Activated CD8-positive, alpha-beta memory T cell treated with anti-CD3 and anti-CD28 coated beads for 36 hours (primary cell): ENCODE measurements at regions not wholly inside any gene's neighbourhood (a gene's known extent, or its start where the extent isn't known, plus 50 kb on each side); places are given as distances from the start of the nearest gene placed in this dataset.
"Not testable (repeated sequence)": the region's sequence is repeated elsewhere in the genome, so short reads cannot be mapped to it uniquely, and the experiment has no call there.

ENCODE experiments used
- CTCF ChIA-PET: fragments of 350-600 bp; sonication (Branson Sonifier 250); formaldehyde crosslinking; loops from one replicate; lab custom pipeline; 2021; ENCODE audit warnings: antibody characterized with exemption; lab: Charles Lee
- POLR2A ChIA-PET: fragments of 350-600 bp; sonication (Branson Sonifier 250); formaldehyde crosslinking; loops from one replicate; lab custom pipeline; 2021; ENCODE audit warnings: antibody characterized with exemption; lab: Charles Lee

DNA sequence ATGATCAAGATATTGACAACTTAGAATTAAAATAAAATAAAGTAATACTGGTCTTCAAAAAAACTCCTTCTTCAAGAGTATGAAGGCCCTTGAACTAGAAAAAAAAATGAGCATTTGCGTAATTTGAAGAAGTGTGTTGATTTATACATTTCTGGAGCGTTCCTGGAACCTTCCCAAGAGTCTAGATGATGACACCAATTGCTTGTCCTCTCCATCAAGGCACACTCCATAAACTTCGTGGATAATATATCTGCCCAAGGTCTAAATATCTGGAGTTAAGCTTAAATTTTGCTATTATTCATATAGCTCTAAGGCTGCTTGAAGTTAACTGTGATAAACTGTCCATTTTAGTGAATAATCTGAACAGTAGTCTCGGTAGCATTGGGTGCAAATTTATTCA, 361.3 kb upstream of the CNTN5 start:
- CTCF ChIA-PET: no interaction called here
- POLR2A ChIA-PET: no interaction called here

DNA sequence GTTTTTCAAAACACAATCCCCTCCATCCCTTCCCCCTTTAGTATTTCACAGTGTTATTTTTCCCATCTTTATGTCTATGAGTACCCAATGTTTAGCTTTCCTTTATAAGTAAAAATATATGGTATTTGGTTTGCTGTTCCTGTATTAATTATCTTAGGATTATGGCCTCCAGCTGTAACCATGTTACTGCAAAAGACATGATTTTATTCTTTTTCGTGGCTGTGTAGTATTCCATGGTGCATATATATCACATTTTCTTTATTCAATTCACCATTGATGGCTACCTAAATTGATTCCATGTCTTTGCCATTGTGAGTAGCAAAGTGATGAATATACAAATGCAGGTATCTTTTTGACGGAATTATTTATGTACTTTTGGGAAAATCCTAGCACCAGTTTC, 346.4 kb upstream of the CNTN5 start:
- ChIA-PET POLR2A (no interaction called here), CTCF (no interaction called here)

DNA sequence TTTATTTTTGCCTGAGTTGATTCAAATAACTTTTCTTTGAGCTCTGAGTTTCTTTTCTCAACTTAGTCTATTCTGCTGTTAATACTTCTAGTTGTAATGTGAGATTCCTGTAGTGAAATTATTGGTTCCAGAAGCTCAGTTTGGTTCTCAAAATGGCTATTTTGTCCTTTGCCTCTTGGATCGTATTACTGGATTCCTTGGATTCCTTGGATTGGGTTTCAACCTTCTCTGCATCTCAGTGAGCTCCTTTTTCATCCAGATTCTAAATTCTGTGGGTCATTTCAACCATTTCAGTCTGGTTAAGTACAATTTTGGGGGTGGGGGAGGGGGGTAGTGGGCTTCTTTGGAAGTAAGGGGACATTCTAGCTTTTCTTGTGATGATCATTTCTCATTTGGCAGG, 341.1 kb upstream of the CNTN5 start:
- ChIA-PET POLR2A (no interaction called here), CTCF (interaction anchor here (0.6 kb wide), 1 partner anchor 776 kb away, joined by 4 read pairs; no protein-coding TSS in a partner anchor)

DNA sequence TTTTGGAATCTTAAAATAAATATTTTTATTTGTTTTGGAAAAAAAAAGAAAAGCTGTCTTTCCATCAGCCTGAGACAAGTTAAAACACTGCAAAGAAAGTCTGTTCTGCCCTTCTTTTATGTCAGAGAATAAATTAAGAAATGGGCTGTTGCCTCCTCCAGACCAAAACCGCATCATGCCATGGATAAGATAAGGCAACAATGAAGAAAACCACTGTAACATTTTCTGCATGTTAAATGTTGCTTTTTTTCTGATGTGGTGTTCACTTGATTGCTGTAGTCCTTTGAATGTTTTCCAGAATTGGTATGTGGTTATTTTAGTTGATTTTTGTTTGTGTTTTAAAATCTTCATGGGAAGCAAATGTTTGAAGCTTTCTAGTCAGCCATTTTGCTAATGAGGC, 319.2 kb upstream of the CNTN5 start:
- ChIA-PET POLR2A (no interaction called here), CTCF (no interaction called here)

DNA sequence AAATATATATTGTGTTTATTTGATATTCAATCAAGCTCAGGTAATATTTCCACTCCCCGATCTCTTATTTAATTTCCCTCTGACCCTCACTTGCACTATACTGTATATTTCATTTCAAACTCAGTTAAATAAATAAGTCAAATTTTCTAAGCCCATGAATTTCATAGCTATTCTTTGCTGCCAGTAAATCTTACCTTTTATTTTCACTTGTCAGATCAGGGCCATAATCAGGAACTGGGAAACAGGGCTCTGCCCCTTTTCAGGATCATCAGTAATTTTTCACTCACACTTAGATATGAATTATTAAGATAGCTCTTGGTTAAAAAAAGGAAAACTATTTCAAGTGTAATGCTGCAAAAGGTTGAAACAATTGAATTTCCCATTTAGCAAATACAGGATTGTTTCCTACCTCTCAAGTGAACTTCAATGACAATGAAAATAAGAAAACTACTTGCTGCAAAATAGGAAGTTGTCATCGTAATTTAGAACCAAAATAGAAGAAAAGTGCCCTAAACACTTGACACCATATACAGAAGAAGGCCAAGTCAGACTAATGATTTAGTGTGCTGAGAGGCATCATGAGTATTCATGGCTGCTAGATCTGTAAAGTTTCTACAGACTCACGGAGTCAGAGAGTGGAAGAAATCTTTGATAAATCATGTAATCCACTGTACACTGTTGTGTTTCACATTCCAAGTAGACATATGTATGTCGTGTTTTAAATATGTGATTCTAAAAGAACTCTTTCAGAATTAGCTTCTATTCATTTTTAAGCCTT, 316.8 kb upstream of the CNTN5 start:
- POLR2A ChIA-PET: no interaction called here
- CTCF ChIA-PET: no interaction called here

DNA sequence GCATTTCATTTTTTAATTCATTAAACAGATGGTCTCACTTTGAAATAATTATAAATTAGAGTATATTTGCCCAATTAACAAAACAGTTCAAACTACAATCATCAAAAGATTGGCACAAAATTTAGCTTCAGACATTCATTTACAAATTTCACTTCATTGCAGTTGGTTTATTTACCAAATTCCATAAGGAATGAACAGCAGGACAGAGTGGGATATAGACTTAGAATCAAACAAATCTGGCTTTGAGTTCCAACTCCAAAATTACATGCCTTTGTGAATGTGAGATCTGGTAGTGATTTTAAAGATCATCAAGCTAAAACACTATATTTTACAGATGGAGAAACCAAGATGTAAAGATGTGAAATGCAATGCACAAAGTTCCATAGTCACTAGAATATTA, 310.7 kb upstream of the CNTN5 start:
- CTCF ChIA-PET: no interaction called here

DNA sequence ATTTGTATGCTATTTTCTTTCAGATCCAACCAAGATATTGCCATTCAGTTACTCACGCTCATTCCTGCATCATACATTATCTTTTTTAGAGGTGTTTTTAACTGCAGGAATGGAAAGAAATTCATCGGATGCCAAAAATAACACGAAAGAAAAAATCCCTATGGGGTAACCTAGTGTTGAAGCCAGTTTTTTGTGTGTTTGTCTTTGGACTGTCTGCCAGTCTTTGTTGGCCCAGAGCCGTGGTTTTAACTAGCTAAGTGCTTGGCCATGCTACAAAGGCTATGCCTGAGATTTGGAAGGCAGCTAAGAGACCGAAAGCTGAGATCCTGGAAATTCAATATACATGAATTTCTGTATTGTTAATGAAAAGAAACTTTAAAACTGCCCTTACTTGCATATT, 309.8 kb upstream of the CNTN5 start:
- ChIA-PET POLR2A (no interaction called here), CTCF (no interaction called here)

More for the DNA sequence above, 310.7 kb upstream of the CNTN5 start:
- POLR2A ChIA-PET: no interaction called here

DNA sequence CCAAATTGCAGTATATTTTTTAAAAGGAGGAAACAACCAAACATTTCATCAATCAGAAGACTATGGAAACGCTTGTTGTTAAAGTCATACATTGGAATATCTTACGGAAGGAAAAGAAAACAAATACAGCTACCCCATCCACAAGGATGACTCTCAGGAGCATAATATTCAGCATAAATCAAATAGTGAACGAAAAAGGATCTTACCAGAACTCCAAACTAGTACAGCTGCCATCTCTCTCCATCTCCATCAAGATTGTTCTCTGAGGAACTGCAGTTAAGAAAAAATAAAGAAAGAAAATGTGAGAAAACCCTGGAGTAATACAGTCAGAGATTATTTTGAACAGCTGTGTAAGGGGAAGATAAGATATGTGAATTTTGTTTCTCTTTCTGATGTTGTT, 299.8 kb upstream of the CNTN5 start:
- ChIA-PET CTCF (no interaction called here), POLR2A (no interaction called here)

DNA sequence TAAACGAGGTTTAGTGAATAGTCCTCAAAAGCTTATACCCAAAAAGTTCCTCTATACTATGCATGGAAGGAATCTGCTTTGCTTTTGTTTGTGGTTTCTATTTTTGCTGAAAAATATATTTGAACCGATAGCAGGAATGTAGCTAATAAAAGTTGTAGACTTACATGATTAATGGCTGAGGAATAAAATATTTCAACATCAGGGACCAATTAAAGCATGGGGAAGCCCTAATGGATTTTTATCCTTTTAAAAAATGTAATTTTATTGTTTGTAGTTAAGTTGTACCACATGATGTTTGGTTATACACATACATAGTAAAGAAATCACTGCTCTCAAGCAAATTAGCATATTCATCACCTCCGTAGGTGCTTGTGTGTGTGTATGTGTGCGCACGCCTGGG, 295.3 kb upstream of the CNTN5 start:
- CTCF ChIA-PET: no interaction called here
- POLR2A ChIA-PET: no interaction called here

DNA sequence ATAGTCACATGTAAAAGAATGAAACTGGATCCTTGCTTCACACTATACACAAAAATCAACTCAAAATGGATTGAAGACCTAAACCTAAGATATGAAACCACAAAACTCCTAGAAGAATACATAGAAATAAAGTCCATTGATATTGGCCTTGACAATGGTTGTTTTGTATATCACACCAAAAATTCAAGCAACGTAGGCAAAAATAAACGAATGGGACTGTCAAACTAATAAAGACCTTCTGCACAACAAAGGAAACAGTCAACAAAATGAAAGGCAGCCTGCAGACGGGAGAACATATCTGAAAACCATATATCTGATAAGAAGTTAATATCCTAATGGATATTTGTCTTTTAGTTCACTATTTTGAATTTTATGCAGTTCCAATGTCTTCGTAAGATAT, 292.3 kb upstream of the CNTN5 start:
- ChIA-PET POLR2A (no interaction called here), CTCF (no interaction called here)

DNA sequence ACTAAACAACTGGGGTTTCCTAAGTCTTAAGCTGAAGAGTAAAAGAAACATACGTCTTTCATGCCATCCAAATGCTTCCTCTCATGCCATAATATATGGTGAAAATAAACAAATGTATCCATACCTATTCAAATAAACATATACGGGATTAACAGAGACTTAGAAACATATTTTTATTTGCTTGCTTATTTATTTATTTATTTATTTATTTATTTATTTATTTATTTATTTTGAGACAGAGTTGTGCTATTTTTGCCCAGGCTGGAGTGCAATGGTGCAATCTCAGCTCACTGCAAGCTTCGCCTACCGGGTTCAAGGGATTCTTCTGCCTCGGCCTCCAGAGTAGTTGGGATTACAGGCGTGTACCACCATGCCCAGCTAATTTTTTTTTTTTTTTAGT, 291.6 kb upstream of the CNTN5 start:
- ChIA-PET CTCF (no interaction called here), POLR2A (no interaction called here)

DNA sequence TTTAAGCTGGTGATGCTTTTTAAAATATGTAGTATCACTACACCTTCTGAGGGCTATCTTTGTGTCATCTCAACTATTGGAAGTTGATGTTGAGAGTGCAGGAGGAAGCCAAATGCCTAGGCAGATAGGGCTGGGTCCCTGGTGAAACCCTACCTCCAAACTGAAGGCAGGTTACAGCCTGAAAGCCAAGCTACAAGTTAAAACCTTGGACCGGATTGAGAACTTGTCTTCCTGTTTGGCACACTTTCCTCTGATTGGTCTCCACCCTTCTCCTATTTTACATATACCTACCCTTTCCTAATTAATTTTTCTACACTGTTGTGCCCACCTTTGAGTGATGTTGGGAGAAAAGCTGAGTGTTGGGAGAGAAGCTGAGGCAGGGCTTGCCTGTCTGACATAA, 287.8 kb upstream of the CNTN5 start:
- ChIA-PET CTCF (no interaction called here), POLR2A (no interaction called here)

DNA sequence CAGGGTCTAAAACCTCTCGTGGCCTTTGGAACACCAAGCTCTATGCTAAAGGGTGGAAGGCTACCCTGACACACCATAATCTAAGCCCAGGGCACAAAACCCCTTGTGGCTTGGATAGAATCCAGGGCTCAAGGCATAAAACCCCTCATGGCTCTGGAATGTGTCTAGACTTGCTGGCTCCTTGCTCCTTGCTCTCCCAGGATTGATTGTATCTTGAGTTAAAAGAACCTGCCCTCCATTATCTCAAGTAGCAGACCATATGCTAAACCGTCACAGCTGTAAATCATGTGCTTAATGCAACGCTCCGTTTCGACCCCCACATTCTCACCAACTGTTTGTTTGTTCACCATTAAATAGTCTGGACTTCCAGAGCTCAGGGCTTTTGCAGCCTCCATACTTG, 287.4 kb upstream of the CNTN5 start:
- POLR2A ChIA-PET, CTCF ChIA-PET: not testable (repeated sequence)

DNA sequence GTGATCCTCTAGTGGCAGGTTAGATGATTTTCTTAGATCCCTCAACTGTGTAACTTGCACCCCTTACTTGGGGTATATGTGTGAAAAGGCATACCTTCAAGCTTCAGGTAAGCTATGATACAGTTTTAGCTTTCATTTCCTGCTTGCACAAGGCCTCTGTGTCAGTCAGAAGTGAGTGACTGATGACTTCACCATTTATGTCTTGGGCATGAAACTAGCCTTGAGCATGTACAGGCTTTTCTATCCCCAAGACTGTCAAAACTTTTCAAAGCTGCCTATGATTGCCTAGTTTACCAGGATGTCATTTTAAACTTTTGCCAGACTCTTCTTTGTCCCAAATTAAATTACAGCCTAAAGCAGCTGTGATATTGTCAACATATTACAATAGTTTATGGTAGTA, 286.1 kb upstream of the CNTN5 start:
- CTCF ChIA-PET: no interaction called here
- POLR2A ChIA-PET: no interaction called here

DNA sequence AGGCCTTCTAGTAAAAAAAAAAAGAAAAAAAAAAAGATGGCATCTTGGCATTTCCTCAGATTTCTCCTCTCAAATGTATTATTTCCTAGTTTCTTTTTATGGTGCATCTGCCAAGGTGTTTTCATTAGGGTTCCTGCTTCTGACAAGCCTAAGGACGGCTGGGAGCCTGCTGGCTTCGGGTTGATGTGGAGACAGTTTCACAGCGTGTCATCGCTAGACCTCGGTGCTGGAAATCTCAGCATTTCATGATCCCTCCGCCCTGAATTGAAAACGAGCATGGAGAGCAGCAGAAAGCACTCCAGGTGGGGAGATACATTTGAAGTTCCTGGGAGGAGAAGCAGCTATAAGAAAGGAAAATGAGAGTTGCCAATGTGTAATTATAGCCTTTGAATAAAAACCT, 283.9 kb upstream of the CNTN5 start:
- POLR2A ChIA-PET: no interaction called here
- CTCF ChIA-PET: no interaction called here

DNA sequence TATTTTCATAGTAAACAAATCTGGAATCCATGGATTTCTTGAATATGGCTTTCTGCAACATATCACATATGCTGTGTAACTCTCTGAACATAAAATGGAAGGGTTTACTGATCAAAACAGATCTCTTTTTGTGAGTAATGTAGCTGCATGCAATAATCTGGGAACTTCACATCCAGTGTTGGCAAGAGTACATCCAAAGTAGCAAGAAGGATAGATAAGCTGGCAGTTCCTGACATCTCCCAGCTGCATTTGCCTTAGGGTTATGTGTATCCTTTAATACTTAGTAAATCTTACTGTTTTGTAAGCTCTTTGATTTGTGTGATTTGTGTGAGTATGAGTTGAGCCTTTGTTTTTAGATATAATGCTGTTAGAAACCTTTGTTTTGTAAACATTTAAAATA, 280.4 kb upstream of the CNTN5 start:
- POLR2A ChIA-PET: no interaction called here
- CTCF ChIA-PET: no interaction called here

DNA sequence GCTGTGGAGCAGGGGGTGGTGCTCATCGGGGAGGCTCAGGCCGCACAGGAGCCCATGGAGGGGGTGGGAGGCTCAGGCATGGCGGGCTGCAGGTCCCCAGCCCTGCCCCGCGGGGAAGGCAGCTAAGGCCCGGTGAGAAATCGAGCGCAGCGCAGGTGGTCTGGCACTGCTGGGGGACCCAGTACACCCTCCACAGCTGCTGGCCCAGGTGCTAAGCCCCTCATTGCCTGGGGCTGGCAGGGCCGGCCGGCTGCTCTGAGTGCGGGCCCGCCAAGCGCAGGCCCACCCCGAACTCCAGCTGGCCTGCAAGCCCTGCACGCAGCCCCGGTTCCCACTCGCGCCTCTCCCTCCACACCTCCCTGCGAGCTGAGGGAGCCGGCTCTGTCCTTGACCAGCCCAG, 257.3 kb upstream of the CNTN5 start:
- CTCF ChIA-PET, POLR2A ChIA-PET: not testable (repeated sequence)

DNA sequence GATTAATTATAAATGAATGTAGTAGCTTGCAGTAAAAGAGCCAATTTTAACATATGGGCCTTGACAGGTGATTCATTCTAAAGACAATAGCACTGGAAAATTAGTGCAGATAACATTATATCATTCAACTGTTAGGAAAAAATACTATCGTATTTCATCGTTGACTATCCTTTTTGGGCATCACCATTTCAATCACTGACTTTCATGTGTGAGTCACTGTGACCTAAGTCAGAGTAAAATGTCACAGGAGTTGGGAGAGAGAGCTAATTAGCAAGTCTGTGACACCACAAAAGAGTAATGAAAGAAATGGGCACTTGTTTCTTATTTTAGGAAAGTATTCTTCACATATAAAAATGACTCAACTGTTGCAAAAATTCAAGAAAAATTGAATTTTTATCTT, 253.8 kb upstream of the CNTN5 start:
- POLR2A ChIA-PET: no interaction called here
- CTCF ChIA-PET: no interaction called here

DNA sequence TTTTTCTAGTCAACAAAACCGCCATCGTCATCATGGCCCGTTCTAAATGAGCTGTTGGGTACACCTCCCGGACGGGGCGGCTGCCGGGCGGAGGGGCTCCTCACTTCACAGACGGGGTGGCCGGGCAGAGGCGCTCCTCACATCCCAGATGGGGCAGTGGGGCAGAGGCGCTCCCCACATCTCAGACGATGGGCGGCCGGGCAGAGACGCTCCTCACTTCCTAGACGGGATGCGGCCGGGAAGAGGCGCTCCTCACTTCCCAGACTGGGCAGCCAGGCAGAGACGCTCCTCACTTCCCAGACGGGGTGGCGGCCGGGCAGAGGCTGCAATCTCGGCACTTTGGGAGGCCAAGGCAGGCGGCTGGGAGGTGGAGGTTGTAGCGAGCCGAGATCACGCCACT, 250.7 kb upstream of the CNTN5 start:
- CTCF ChIA-PET, POLR2A ChIA-PET: not testable (repeated sequence)

DNA sequence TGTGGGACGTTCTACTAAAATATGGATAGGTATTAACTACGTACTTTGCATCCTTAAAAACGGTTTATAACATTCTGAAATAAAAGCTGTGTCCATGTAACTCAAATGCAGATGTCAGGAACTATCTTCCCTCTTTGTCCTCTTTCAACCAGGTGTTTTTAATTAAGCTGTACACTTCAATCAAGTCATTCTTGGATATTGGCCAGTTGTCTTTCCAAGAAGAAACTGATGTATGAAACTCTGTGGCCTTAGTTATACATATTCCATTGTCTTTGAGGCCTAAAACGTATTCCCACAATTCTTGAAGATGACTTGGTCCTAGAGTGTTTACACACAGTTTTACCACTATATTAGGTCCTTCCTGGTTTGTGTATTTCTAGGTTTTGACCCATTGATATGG, 249.0 kb upstream of the CNTN5 start:
- ChIA-PET CTCF (no interaction called here), POLR2A (no interaction called here)

DNA sequence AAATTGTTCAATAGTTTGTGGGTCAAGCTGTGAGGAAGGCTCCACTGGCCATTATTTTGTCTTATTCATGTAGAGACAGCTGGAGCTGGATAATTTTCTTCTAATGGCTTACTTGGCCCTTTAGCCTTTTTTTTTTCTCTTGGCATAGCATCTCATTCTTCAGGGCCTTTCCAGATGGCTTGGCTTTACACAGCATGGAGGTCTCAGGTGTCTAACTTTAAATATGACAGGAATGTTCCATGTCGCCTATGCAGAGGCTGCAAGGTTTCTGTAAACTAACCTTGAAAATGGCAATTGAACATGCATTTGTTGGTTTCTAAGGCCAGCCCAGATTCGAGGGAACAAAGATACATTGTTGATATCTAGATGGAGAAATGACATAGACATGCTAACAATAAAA, 247.9 kb upstream of the CNTN5 start:
- POLR2A ChIA-PET: no interaction called here
- CTCF ChIA-PET: no interaction called here

DNA sequence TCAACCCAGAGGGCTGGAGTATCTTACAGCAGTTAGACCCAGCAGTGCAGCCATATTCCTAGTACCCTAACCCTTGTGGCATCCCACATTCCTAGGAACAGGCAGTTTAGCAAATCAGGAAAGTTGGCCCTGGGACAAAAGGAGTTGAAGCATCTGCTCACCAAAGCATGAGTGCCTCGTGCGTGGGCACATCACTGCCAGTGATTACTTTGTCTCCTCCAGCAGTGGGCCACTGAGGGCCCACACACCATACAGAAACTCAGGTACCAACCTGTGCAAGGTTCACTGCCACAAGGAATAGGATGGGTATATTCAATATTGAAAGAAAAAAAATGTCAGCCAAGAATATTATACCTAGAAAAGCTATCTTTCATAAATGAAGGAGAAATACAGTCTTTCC, 227.5 kb upstream of the CNTN5 start:
- ChIA-PET POLR2A (no interaction called here), CTCF (no interaction called here)
